ENCODE measurements at regions not wholly inside any gene's neighbourhood (a gene's known extent, or its start where the extent isn't known, plus 50 kb on each side); places are given as distances from the start of the nearest gene placed in this dataset.

DNA sequence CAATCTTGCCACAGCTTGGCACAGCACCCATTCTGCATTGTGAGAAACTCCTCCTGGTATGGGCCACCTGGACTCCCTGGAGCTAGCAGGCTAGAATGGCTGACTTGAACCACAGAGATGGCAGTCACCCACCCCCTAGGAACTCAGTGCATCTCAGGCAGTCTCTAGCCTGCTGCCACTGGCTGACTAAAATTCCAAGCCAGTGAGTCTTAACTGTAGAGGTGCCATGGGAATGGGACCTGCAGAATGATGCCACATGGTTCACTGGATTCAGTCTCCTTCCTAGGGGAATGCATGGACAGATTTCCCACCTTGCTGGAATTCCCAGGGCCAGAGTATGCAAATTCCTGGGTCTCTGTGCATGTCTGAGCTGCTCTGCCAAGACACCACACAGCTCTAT is 382.9 kb downstream of the MAN2A1 start:
- no peak for TF ChIP-seq CTCF (IDR thresholded peaks at IDR 0.05; ENCODE audit: insufficient read depth, low read depth, low read length)
- no peaks in the 10 kb centered on the region for H3K36me3 ChIP-seq (ENCODE audit: control insufficient read depth, insufficient read depth, low read length)
- ChIA-PET POLR2A (no interaction called here), CTCF (no interaction called here)
- no peak for DNase-seq (ENCODE audit: low read depth)
- H3K4me3 ChIP-seq (ENCODE audit: low read depth, low read length): no peak overlapping the region
- H3K27me3 ChIP-seq (ENCODE audit: control insufficient read depth, insufficient read depth, low read length): no peaks in the 10 kb centered on the region

- no peaks in the 10 kb centered on the region for H3K27me3 ChIP-seq (ENCODE audit: control insufficient read depth, insufficient read depth, low read length)
- DNase-seq (ENCODE audit: low read depth): no peak
- ChIA-PET POLR2A (no interaction called here), CTCF (interaction anchor here (0.6 kb wide), 1 partner anchor 31 kb away, joined by 3 read pairs; no protein-coding TSS in a partner anchor)
- no peak overlapping the region for H3K4me3 ChIP-seq (ENCODE audit: low read depth, low read length)
- no peaks in the 10 kb centered on the region for H3K36me3 ChIP-seq (ENCODE audit: control insufficient read depth, insufficient read depth, low read length)
- TF ChIP-seq CTCF (IDR thresholded peaks at IDR 0.05; ENCODE audit: insufficient read depth, low read depth, low read length): no peak
These were observed 383.8 kb downstream of the MAN2A1 start for GRCh38 chr5:110073534-110073933.

GRCh38 chr5:110075656-110076055 is 385.9 kb downstream of the MAN2A1 start:
- DNase-seq (ENCODE audit: low read depth): no peak
- Histone ChIP-seq H3K4me3 (ENCODE audit: low read depth, low read length) (no peak overlapping the region), H3K36me3 (ENCODE audit: control insufficient read depth, insufficient read depth, low read length) (no peaks in the 10 kb centered on the region), H3K27me3 (ENCODE audit: control insufficient read depth, insufficient read depth, low read length) (no peaks in the 10 kb centered on the region)
- ChIA-PET CTCF (no interaction called here), POLR2A (no interaction called here)
- no peak for TF ChIP-seq CTCF (IDR thresholded peaks at IDR 0.05; ENCODE audit: insufficient read depth, low read depth, low read length)

- Histone ChIP-seq H3K27me3 (ENCODE audit: control insufficient read depth, insufficient read depth, low read length) (no peaks in the 10 kb centered on the region), H3K4me3 (ENCODE audit: low read depth, low read length) (no peak overlapping the region), H3K36me3 (ENCODE audit: control insufficient read depth, insufficient read depth, low read length) (no peaks in the 10 kb centered on the region)
- ChIA-PET CTCF (no interaction called here), POLR2A (no interaction called here)
- no peak for TF ChIP-seq CTCF (IDR thresholded peaks at IDR 0.05; ENCODE audit: insufficient read depth, low read depth, low read length)
- DNase-seq (ENCODE audit: low read depth): no peak
These were observed 387.4 kb downstream of the MAN2A1 start for GRCh38 chr5:110077147-110077546.

GRCh38 chr5:110082194-110082593 is 392.5 kb downstream of the MAN2A1 start:
- no peak for DNase-seq (ENCODE audit: low read depth)
- no peak overlapping the region for H3K4me3 ChIP-seq (ENCODE audit: low read depth, low read length)
- H3K36me3 ChIP-seq (ENCODE audit: control insufficient read depth, insufficient read depth, low read length): no peaks in the 10 kb centered on the region
- ChIA-PET CTCF (no interaction called here), POLR2A (no interaction called here)
- no peak for TF ChIP-seq CTCF (IDR thresholded peaks at IDR 0.05; ENCODE audit: insufficient read depth, low read depth, low read length)
- no peaks in the 10 kb centered on the region for H3K27me3 ChIP-seq (ENCODE audit: control insufficient read depth, insufficient read depth, low read length)
